GM18519 (cell line): ENCODE measurements at regions not wholly inside any gene's neighbourhood (a gene's known extent, or its start where the extent isn't known, plus 50 kb on each side); places are given as distances from the start of the nearest gene placed in this dataset.
"Not testable (repeated sequence)": the region's sequence is repeated elsewhere in the genome, so short reads cannot be mapped to it uniquely, and the experiment has no call there.

Experiments used
- ATAC-seq: cut with Tn5 transposase; IDR thresholded peaks from one replicate; pipeline ENCODE4 v1.9.1; 2021; ENCODE audit warnings: mild to moderate bottlenecking, moderate library complexity; ENCODE audit not compliant: unreplicated experiment, low FRiP score

GRCh38 chr18:22560275-22560610 is 142.5 kb upstream of the CTAGE1 start:
- ATAC-seq = no peak

- ATAC-seq = no peak
Measured at GRCh38 chr18:22560797-22561196, 143.1 kb upstream of the CTAGE1 start.

DNA sequence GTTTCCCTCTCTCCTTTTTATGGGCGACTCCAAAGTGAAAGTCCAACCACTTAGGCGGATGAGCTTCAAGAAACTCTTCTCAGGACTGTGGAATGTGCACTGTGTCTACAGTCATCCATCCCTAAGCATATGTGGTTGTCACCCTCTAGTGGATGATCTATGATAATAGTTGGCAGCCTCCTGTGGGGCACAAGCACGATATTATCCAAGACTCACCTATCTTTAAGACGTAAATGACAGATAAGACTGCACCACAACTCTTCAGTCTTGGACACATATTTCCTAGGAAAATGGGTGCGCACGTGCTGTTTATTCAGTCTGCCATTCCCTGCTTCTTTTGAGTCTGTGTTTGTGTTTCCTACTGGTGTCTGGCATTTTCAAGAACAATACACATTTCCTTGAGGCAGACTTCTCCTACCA is 145.5 kb upstream of the CTAGE1 start:
- peak; percentile 73 for ATAC-seq

DNA sequence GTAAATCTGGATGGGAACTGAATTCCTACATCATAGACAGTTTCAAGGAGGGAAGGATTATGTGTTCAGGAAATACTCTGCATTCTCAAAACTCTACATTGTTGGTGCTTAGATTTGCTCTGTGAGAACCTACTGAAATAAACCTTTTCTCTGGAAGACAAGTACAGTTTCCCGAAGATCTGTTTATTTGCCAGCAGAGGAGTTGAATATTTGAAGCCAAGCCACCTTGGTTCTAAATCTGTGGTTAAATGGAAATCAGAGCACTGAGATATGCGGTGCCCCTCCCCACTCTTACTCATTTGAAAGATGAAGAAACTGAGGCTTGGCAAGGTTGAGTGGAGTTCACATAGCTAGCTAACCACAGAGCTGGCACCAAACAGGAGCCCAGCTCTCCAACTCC is 146.3 kb upstream of the CTAGE1 start:
- ATAC-seq = no peak

DNA sequence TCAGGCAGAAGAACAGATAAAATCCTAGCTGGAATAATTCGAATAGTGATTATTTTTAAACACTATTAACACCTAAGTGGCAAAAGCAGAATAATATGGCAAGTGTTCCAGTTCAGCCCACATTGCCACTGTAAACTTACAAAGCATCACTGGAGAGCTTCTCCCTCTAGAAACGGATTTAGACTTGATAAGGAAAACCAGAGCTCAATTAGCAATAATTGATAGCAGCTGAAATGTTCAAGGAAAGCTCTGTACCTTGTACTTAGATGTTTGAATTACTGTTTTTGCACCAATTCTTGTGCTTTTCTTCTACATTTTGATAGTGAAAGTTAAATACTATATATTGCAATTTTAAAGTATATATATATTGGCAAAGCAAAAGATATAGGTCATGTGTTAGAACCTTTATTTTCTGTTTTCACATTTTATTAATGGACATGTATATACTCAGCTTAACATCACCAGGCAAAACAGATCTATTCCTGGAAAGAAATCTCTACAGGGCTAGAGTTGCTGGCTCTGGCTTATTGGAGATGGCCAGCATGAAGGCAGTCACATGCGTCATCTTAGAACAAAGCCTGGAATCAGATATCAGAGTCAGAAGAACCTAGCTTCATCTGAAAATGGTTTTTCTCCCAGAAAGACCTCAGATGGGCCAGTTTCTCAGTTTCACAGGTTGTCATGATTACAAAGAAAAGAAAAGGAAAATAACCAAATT is 149.1 kb upstream of the CTAGE1 start:
- no peak for ATAC-seq

DNA sequence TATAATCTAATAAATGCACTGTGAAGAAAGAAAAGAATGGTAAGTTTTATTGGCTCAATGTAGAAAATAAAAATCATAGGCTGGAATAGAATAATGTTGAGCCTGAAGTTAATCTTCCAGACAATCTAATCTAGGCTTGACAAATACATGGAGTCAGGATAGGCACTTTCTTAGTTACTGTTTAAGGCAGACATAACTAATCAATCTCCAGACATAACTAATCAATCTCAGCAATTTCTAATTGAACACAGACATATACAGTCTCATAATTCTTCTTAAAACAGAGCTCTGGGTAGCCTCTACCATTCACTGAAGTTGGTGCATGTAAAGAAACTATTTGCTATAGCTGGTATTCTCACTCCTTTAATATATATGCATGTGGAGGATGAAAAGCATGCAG is 150.1 kb upstream of the CTAGE1 start:
- no peak for ATAC-seq

DNA sequence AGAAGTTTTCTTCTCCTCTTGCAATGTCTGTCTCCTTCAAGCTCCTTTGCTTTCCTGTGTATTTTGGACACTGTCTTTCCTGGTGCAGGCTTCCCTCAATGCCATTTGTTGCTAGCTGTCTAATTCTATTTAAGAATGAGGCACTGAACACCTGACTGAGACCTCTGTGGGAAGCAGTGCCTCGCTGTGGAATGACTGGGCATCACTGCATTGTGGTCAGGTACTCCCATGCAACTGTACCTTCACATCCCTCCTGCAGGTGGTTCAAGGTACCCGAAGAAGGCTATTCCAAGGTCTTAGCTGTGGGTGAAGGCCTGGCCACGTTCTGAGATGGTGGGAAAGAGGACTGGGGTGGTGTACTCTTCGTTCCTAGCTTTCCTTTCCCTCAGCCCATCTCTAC is 152.8 kb upstream of the CTAGE1 start:
- ATAC-seq = no peak

- no peak for ATAC-seq
Measured at GRCh38 chr18:22572341-22572740, 154.6 kb upstream of the CTAGE1 start.

DNA sequence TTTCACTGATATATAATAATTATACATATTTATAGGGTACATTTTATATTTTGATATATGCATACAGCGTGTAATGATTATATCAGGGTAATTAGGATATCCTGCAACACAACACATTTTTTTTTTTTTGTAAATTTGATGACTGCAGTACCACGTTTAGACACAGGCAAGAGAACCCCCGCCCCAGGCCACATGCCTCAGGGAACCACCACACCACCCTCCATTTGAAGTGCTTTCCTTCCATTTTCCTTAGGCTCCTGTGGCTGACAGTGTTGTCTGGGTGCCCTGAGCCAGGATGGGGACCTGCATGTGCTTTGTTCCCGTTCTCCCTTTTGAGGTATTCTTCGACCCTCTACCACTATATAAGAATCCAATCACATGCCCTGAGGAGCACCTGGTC is 161.6 kb upstream of the CTAGE1 start:
- ATAC-seq = no peak

DNA sequence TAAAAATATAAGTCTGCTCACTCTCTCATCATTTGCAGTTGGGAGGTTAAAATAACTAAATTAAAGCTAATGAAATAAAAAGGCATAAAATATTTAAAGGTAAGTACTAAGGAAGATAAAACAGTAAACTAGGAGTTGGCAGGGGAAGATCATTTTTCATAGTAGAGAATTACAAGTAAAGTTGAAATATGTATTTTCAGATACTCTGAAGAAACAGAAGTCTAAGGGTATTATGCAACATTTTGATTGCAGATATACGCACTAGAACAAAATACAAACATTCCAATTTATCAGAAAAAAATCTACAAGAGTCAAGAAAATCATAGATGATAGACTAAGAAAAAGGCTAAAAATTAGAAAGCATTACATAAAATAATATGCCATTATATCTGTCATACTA is 167.6 kb upstream of the CTAGE1 start:
- no peak for ATAC-seq

GRCh38 chr18:22585821-22586220 is 168.1 kb upstream of the CTAGE1 start:
- ATAC-seq = no peak

GRCh38 chr18:22591222-22591621 is 173.5 kb upstream of the CTAGE1 start:
- no peak for ATAC-seq

- ATAC-seq = no peak
Measured at GRCh38 chr18:22594155-22594690, 176.5 kb upstream of the CTAGE1 start.

- ATAC-seq = no peak
Measured at GRCh38 chr18:22601481-22601880, 183.8 kb upstream of the CTAGE1 start.

DNA sequence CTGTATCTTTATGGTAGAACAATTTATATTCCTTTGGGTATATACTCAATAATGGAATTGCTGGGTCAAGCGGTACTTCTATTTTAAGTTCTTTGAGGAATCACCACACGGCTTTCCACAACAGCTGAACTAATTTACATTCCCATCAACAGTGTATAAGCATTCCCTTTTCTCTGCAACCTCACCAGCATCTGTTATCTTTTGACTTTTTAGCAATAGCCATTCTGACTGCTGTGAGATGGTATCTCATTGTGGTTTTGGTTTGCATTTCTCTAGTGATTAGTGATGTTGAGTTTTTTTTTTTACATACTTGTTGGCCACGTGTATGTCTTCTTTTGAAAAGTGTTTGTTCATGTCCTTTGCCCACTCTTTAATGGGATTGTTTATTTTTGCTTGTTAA is 184.7 kb upstream of the CTAGE1 start:
- ATAC-seq = not testable (repeated sequence)

- no peak for ATAC-seq
Measured at GRCh38 chr18:22603902-22604301, 186.2 kb upstream of the CTAGE1 start.

DNA sequence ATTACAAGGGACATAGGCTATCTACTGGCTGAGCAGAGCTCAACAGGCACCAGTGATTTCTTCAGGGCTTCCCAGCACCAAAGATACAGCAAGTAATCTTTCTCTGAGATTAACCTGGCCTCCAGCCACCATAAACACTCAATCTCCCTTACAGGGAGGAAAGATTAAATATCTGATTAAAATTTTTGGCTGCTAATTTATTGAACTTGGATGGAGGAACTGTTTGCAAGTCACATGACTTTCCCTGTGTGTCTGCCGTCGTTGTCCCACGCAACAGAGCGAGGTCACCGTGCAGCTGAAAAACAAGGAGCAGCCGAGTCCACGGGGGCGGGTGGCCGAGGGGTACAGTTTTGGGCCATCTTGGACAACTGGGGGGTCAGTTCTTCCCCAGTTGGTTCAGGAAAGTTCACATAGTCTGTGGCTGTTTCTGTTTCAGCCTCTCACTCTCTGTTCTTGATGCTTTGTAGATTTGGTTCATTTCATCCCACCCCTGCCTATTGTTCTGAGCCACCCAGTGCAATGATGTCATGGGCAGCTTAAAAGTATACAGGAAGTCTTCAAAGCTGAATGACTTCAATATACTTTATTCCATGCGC is 186.8 kb upstream of the CTAGE1 start:
- no peak for ATAC-seq

- ATAC-seq = no peak
Measured at GRCh38 chr18:22604986-22605421, 187.3 kb upstream of the CTAGE1 start.

GRCh38 chr18:22605736-22606135 is 188.0 kb upstream of the CTAGE1 start:
- ATAC-seq = no peak

- ATAC-seq = no peak
Measured at GRCh38 chr18:22606563-22607283, 189.0 kb upstream of the CTAGE1 start.

DNA sequence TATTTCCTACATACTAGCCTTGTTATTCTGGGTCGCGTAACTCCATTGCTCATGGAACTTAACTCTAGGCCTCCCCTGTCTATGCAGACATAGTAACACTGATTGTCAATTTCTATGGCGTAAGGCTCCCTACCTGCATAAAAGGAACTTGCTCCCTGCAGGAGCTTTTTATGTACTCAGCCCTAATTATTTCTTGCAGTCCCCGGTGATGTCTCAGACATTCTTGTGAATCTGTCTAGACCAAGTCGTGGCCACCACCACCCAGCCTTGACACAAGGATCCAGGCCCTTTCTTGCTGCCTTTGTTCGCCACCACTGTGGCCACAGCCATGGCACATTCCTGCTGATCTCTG is 189.5 kb upstream of the CTAGE1 start:
- ATAC-seq = no peak

DNA sequence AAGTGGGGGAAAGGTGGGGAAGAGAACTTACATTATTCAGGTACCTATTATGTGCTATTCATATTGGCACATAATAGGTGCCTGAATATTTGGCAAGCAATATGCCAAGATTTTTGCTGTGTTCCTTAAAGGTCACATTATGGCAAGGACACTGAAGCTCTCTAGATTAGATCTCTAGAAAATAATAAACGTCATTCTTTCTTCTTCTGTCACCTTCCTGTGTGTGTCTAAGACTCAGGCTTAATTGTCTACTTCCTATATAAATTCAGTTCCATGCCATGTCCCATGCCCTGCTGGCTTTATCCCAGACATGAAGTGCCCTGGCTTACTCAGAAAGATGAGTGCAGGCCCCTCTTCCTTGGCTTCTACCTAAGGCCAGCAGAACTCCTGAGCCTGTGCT is 191.1 kb upstream of the CTAGE1 start:
- no peak for ATAC-seq
